ENCODE measurements at regions not wholly inside any gene's neighbourhood (a gene's known extent, or its start where the extent isn't known, plus 50 kb on each side); places are given as distances from the start of the nearest gene placed in this dataset.

DNA sequence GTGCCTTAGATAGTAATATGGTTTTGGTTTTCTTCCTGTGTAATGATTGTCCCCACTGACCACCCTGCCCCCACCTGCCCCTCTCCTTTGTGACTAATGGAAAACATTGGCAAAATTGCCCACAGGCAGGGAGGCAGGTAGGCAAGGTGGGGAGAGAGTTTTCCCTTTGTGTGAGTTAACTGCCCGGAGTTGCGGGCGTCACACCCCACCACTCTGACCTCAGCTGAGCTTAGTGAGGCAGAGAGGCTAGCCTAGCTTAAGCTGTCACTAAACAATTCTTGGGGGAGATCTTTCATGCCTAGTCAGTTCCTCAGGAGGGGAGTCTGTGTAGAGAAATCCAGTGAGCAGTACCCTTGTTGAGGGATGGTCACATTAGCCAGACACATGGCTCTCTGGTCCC, 245.3 kb downstream of the BCOR start:
- DNase-seq (ENCODE audit: low read depth, low spot score) = no peak
- FAIRE-seq = no peak
- H3K36me3 ChIP-seq (ENCODE audit: control insufficient read depth in 2 of 2, extremely low read depth in 1 of 2, insufficient read depth in 2 of 2, low read length in 2 of 2) = no peaks in the 10 kb centered on the region
- no peak for TF ChIP-seq EZH2 (IDR thresholded peaks at IDR 0.05; ENCODE audit: low read length)
- TF ChIP-seq, protein P1, sequence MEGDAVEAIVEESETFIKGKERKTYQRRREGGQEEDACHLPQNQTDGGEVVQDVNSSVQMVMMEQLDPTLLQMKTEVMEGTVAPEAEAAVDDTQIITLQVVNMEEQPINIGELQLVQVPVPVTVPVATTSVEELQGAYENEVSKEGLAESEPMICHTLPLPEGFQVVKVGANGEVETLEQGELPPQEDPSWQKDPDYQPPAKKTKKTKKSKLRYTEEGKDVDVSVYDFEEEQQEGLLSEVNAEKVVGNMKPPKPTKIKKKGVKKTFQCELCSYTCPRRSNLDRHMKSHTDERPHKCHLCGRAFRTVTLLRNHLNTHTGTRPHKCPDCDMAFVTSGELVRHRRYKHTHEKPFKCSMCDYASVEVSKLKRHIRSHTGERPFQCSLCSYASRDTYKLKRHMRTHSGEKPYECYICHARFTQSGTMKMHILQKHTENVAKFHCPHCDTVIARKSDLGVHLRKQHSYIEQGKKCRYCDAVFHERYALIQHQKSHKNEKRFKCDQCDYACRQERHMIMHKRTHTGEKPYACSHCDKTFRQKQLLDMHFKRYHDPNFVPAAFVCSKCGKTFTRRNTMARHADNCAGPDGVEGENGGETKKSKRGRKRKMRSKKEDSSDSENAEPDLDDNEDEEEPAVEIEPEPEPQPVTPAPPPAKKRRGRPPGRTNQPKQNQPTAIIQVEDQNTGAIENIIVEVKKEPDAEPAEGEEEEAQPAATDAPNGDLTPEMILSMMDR (optimal IDR thresholded peaks at IDR 0.05 in 1 of 3, IDR thresholded peaks at IDR 0.05 in 1 of 3, conservative IDR thresholded peaks at IDR 0.05 in 1 of 3; ENCODE audit: extremely low read depth in 1 of 3, insufficient read depth in 2 of 3, low read length in 3 of 3) = no peak
- no peak overlapping the region for H2AFZ ChIP-seq (ENCODE audit: control insufficient read depth, low read length)
- H3K4me3 ChIP-seq (ENCODE audit: control insufficient read depth in 2 of 3, extremely low read depth in 1 of 3, insufficient read depth in 2 of 3, low read depth in 1 of 3, low read length in 3 of 3) = no peak overlapping the region
- no peaks in the 10 kb centered on the region for H3K27me3 ChIP-seq (ENCODE audit: control insufficient read depth, extremely low read depth, insufficient read depth, low read length)
- H3K9me1 ChIP-seq (ENCODE audit: control insufficient read depth, extremely low read depth, insufficient read depth, low read length) = no peaks in the 10 kb centered on the region
- no peak overlapping the region for H3K4me2 ChIP-seq (ENCODE audit: control insufficient read depth, extremely low read depth, insufficient read depth, low read depth, low read length)
- H3K9ac ChIP-seq (ENCODE audit: control insufficient read depth, extremely low read depth, insufficient read depth, low read length) = no peak overlapping the region
- H3K4me1 ChIP-seq (ENCODE audit: control insufficient read depth, extremely low read depth, insufficient read depth, low read length) = peaks cover 9% of the 10 kb centered on the region
- H4K20me1 ChIP-seq (ENCODE audit: control insufficient read depth, extremely low read depth, insufficient read depth, low read length) = no peaks in the 10 kb centered on the region
- H3K79me2 ChIP-seq (ENCODE audit: control insufficient read depth, insufficient read depth, low read length) = no peaks in the 10 kb centered on the region
- no peak overlapping the region for H3K27ac ChIP-seq (ENCODE audit: control insufficient read depth, insufficient read depth, low read length)
- dilution Hi-C loops (cut with MboI; ENCODE audit: extremely low pct_ligation_motif_present, low sequenced_read_pairs) = no loop called here
- no peaks in the 10 kb centered on the region for H3K9me3 ChIP-seq (ENCODE audit: control insufficient read depth, low read depth, low read length)

DNA sequence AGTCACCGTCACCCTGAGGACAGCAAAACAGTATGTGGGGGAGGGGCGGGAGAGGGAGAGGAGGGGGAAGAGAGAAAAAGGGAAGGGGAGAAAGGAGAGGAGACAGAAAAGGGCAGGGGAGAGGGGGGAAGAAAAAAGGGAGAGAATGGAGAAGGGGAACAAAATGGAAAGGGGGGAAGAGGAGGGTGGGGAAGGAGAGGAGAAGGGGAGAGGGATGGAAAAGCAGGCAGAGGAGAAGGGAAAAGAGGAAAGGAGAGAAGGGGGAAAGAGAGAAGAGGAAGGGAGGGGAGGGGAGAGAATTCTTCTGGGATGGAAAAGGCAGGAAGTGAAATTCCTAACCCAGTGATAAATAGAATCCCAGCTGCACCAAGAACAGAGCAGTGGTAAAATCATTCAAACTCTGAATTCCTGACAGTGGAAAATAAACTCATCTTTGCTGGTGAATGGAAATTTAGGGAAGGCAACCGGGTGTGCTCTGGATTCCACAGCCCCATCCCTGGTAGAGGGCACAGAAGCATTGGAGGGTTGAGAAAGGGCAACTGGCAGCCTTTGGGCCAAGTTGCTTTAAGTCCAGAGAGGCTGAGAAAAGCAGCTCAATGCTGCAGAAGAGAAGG, 244.2 kb downstream of the BCOR start:
- no peaks in the 10 kb centered on the region for H3K9me1 ChIP-seq (ENCODE audit: control insufficient read depth, extremely low read depth, insufficient read depth, low read length)
- H3K4me3 ChIP-seq (ENCODE audit: control insufficient read depth in 2 of 3, extremely low read depth in 1 of 3, insufficient read depth in 2 of 3, low read depth in 1 of 3, low read length in 3 of 3) = no peak overlapping the region
- TF ChIP-seq, protein P1 (optimal IDR thresholded peaks at IDR 0.05 in 1 of 3, IDR thresholded peaks at IDR 0.05 in 1 of 3, conservative IDR thresholded peaks at IDR 0.05 in 1 of 3; ENCODE audit: extremely low read depth in 1 of 3, insufficient read depth in 2 of 3, low read length in 3 of 3) = no peak
- no peak for TF ChIP-seq EZH2 (IDR thresholded peaks at IDR 0.05; ENCODE audit: low read length)
- no peaks in the 10 kb centered on the region for H3K27me3 ChIP-seq (ENCODE audit: control insufficient read depth, extremely low read depth, insufficient read depth, low read length)
- FAIRE-seq (no peak), DNase-seq (ENCODE audit: low read depth, low spot score) (no peak)
- H3K9ac ChIP-seq (ENCODE audit: control insufficient read depth, extremely low read depth, insufficient read depth, low read length) = no peak overlapping the region
- no peak overlapping the region for H3K27ac ChIP-seq (ENCODE audit: control insufficient read depth, insufficient read depth, low read length)
- no peak overlapping the region for H3K4me2 ChIP-seq (ENCODE audit: control insufficient read depth, extremely low read depth, insufficient read depth, low read depth, low read length)
- no peak overlapping the region for H2AFZ ChIP-seq (ENCODE audit: control insufficient read depth, low read length)
- H3K4me1 ChIP-seq (ENCODE audit: control insufficient read depth, extremely low read depth, insufficient read depth, low read length) = peaks cover 9% of the 10 kb centered on the region
- no peaks in the 10 kb centered on the region for H3K9me3 ChIP-seq (ENCODE audit: control insufficient read depth, low read depth, low read length)
- no peaks in the 10 kb centered on the region for H4K20me1 ChIP-seq (ENCODE audit: control insufficient read depth, extremely low read depth, insufficient read depth, low read length)
- dilution Hi-C loops (cut with MboI; ENCODE audit: extremely low pct_ligation_motif_present, low sequenced_read_pairs) = no loop called here
- no peaks in the 10 kb centered on the region for H3K79me2 ChIP-seq (ENCODE audit: control insufficient read depth, insufficient read depth, low read length)
- no peaks in the 10 kb centered on the region for H3K36me3 ChIP-seq (ENCODE audit: control insufficient read depth in 2 of 2, extremely low read depth in 1 of 2, insufficient read depth in 2 of 2, low read length in 2 of 2)

All from keratinocyte (primary cell).